HEK293 (cell line): ENCODE measurements at regions not wholly inside any gene's neighbourhood (a gene's known extent, or its start where the extent isn't known, plus 50 kb on each side); places are given as distances from the start of the nearest gene placed in this dataset.

ENCODE experiments used
- REPIN1 ChIP-seq: fragments of 450-650 bp; formaldehyde crosslinking; IDR thresholded peaks from 2 replicates; pipeline ENCODE4 v1.5.1; 2017; ENCODE audit warnings: missing biosample characterization, missing genetic modification characterization, low read depth
- YY1 ChIP-seq: fragments of 450-650 bp; formaldehyde crosslinking; IDR thresholded peaks from 2 replicates; pipeline ENCODE4 v1.5.1; 2018; ENCODE audit warnings: missing biosample characterization, missing genetic modification characterization
- ZBTB7A ChIP-seq: fragments of 450-650 bp; formaldehyde crosslinking; IDR thresholded peaks from 2 replicates; pipeline ENCODE4 v1.5.1; 2016; ENCODE audit warnings: low read depth, missing biosample characterization, missing genetic modification characterization
- ZNF292 ChIP-seq: fragments of 450-650 bp; formaldehyde crosslinking; IDR thresholded peaks from 2 replicates; pipeline ENCODE4 v1.5.1; 2016; ENCODE audit warnings: low read depth, missing biosample characterization, missing genetic modification characterization, borderline replicate concordance
- ZNF366 ChIP-seq: fragments of 450-650 bp; formaldehyde crosslinking; conservative IDR thresholded peaks from 2 replicates; pipeline ENCODE4 v1.5.1; 2016; ENCODE audit warnings: missing biosample characterization, missing genetic modification characterization
- ZNF555 ChIP-seq: fragments of 450-650 bp; formaldehyde crosslinking; conservative IDR thresholded peaks from 2 replicates; pipeline ENCODE4 v1.5.1; 2017; ENCODE audit warnings: missing biosample characterization, mild to moderate bottlenecking, missing genetic modification characterization, inconsistent platforms
- ZNF701 ChIP-seq: fragments of 450-650 bp; formaldehyde crosslinking; IDR thresholded peaks from 2 replicates; pipeline ENCODE4 v1.5.1; 2016; ENCODE audit warnings: missing biosample characterization, missing genetic modification characterization
- TF ChIP-seq, protein P1 (sequence below): fragments of 450-650 bp; formaldehyde crosslinking; IDR thresholded peaks from 2 replicates; pipeline ENCODE4 v1.5.1; 2016; ENCODE audit warnings: missing biosample characterization, missing genetic modification characterization
- TF ChIP-seq, protein P2 (sequence below): fragments of 450-650 bp; formaldehyde crosslinking; IDR thresholded peaks from 2 replicates; pipeline ENCODE4 v1.5.1; 2016; ENCODE audit warnings: missing biosample characterization, missing genetic modification characterization, low read depth
- TF ChIP-seq, protein P3 (sequence below): fragments of 450-650 bp; formaldehyde crosslinking; IDR thresholded peaks from 2 replicates; pipeline ENCODE4 v1.5.1; 2016; ENCODE audit warnings: missing biosample characterization, missing genetic modification characterization

DNA sequence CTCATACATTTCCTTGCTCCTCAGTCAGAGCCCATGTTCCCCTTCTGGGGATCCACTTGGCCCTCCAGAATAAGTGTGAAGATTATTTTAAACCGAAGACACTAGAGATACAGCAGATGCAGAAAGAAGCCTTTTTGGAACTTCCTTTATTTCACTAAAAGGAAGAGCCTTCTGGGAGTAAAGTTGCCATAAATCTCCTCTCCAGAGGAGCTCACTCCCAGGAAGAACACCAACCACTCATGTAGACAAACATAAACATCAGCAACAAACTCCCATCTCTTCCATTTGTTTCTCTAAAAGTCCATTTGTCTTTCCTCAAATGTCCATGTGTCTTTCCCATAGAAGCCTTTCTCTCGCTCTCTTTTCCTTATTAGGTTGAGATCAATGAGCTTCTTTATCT lies 62.4 kb upstream of the MSH6 start:
- TF ChIP-seq ZNF701 (tag by site-specific recombination) (no peak), ZNF292 (tag by site-specific recombination) (no peak), ZNF555 (tag by site-specific recombination) (no peak), ZNF366 (tag by site-specific recombination) (no peak), YY1 (no peak), ZBTB7A (tag by site-specific recombination) (no peak), REPIN1 (tag by site-specific recombination) (no peak)
- TF ChIP-seq, protein P1, sequence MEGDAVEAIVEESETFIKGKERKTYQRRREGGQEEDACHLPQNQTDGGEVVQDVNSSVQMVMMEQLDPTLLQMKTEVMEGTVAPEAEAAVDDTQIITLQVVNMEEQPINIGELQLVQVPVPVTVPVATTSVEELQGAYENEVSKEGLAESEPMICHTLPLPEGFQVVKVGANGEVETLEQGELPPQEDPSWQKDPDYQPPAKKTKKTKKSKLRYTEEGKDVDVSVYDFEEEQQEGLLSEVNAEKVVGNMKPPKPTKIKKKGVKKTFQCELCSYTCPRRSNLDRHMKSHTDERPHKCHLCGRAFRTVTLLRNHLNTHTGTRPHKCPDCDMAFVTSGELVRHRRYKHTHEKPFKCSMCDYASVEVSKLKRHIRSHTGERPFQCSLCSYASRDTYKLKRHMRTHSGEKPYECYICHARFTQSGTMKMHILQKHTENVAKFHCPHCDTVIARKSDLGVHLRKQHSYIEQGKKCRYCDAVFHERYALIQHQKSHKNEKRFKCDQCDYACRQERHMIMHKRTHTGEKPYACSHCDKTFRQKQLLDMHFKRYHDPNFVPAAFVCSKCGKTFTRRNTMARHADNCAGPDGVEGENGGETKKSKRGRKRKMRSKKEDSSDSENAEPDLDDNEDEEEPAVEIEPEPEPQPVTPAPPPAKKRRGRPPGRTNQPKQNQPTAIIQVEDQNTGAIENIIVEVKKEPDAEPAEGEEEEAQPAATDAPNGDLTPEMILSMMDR (tag by site-specific recombination): no peak
- TF ChIP-seq, protein P2, sequence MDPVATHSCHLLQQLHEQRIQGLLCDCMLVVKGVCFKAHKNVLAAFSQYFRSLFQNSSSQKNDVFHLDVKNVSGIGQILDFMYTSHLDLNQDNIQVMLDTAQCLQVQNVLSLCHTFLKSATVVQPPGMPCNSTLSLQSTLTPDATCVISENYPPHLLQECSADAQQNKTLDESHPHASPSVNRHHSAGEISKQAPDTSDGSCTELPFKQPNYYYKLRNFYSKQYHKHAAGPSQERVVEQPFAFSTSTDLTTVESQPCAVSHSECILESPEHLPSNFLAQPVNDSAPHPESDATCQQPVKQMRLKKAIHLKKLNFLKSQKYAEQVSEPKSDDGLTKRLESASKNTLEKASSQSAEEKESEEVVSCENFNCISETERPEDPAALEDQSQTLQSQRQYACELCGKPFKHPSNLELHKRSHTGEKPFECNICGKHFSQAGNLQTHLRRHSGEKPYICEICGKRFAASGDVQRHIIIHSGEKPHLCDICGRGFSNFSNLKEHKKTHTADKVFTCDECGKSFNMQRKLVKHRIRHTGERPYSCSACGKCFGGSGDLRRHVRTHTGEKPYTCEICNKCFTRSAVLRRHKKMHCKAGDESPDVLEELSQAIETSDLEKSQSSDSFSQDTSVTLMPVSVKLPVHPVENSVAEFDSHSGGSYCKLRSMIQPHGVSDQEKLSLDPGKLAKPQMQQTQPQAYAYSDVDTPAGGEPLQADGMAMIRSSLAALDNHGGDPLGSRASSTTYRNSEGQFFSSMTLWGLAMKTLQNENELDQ: no peak
- TF ChIP-seq, protein P3, sequence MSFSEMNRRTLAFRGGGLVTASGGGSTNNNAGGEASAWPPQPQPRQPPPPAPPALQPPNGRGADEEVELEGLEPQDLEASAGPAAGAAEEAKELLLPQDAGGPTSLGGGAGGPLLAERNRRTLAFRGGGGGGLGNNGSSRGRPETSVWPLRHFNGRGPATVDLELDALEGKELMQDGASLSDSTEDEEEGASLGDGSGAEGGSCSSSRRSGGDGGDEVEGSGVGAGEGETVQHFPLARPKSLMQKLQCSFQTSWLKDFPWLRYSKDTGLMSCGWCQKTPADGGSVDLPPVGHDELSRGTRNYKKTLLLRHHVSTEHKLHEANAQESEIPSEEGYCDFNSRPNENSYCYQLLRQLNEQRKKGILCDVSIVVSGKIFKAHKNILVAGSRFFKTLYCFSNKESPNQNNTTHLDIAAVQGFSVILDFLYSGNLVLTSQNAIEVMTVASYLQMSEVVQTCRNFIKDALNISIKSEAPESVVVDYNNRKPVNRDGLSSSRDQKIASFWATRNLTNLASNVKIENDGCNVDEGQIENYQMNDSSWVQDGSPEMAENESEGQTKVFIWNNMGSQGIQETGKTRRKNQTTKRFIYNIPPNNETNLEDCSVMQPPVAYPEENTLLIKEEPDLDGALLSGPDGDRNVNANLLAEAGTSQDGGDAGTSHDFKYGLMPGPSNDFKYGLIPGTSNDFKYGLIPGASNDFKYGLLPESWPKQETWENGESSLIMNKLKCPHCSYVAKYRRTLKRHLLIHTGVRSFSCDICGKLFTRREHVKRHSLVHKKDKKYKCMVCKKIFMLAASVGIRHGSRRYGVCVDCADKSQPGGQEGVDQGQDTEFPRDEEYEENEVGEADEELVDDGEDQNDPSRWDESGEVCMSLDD (tag by site-specific recombination): no peak
